ENCODE measurements at regions not wholly inside any gene's neighbourhood (a gene's known extent, or its start where the extent isn't known, plus 50 kb on each side); places are given as distances from the start of the nearest gene placed in this dataset.

- no peak for TF ChIP-seq CTCF (IDR thresholded peaks at IDR 0.05)
- no peak for TF ChIP-seq POLR2A (IDR thresholded peaks at IDR 0.05; ENCODE audit: low read length)
- no peak for TF ChIP-seq MAZ (IDR thresholded peaks at IDR 0.05; ENCODE audit: borderline replicate concordance, low read depth, low read length)
- no peak for TF ChIP-seq CBX8 (IDR thresholded peaks at IDR 0.05)
- no peak for TF ChIP-seq MAX (IDR thresholded peaks at IDR 0.05)
- no peak for TF ChIP-seq JUNB (IDR thresholded peaks at IDR 0.05)
- TF ChIP-seq JUN (IDR thresholded peaks at IDR 0.05), result no peak
- TF ChIP-seq EP300 (IDR thresholded peaks at IDR 0.05), result no peak
- TF ChIP-seq RCOR1 (IDR thresholded peaks at IDR 0.05; ENCODE audit: low read depth, low read length), result no peak
- no peak for TF ChIP-seq ELK1 (IDR thresholded peaks at IDR 0.05; ENCODE audit: low read depth, low read length)
- TF ChIP-seq SMC3 (IDR thresholded peaks at IDR 0.05), result no peak
- TF ChIP-seq TP53 (CRISPR knock-in tag; IDR thresholded peaks at IDR 0.05), result no peak
- no peak for TF ChIP-seq REST (IDR thresholded peaks at IDR 0.05)
- no peak for TF ChIP-seq PHF8 (IDR thresholded peaks at IDR 0.05; ENCODE audit: borderline replicate concordance, low read depth)
These were observed 61.6 kb upstream of the ATP2B4 start for GRCh38 chr1:203565049-203565448.
